OCI-LY1 (cell line): ENCODE measurements at regions not wholly inside any gene's neighbourhood (a gene's known extent, or its start where the extent isn't known, plus 50 kb on each side); places are given as distances from the start of the nearest gene placed in this dataset.
A peak's percentile ranks its signal among the peaks of the same experiment; 100 is the strongest.

ENCODE experiments used
- H2AFZ ChIP-seq: fragments of 200-600 bp; sonication (generic), shearing (Covaris generic); 2 replicates; pipeline ENCODE4 v1.6.0; 2014; ENCODE audit warnings: antibody characterized with exemption, mild to moderate bottlenecking, low read length
- H3F3A ChIP-seq: fragments of 200-600 bp; sonication (generic), shearing (Covaris generic); 2 replicates; pipeline ENCODE4 v1.6.0; 2014; ENCODE audit warnings: mild to moderate bottlenecking, antibody characterized with exemption, low read length, moderate library complexity; ENCODE audit not compliant: insufficient read depth
- H3K27ac ChIP-seq: fragments of 200-600 bp; sonication (generic); 2 replicates; pipeline ENCODE4 v1.5.1; 2014; ENCODE audit warnings: low read length, mixed run types, mild to moderate bottlenecking, low read depth; ENCODE audit not compliant: poor library complexity, severe bottlenecking
- H3K27me3 ChIP-seq: fragments of 200-600 bp; sonication (generic); 2 replicates; pipeline ENCODE4 v1.6.0; 2014; ENCODE audit warnings: antibody characterized with exemption, mild to moderate bottlenecking, low read length, moderate library complexity; ENCODE audit not compliant: insufficient read depth
- H3K36me3 ChIP-seq: fragments of 200-600 bp; sonication (generic); 2 replicates; pipeline ENCODE4 v1.6.1; 2014; ENCODE audit warnings: mild to moderate bottlenecking, antibody characterized with exemption, low read length, moderate library complexity, mixed read lengths; ENCODE audit not compliant: insufficient read depth
- H3K4me1 ChIP-seq: fragments of 200-600 bp; sonication (generic); 2 replicates; pipeline ENCODE4 v1.5.1; 2014; ENCODE audit warnings: mild to moderate bottlenecking, low read length, moderate library complexity; ENCODE audit not compliant: insufficient read depth, severe bottlenecking
- H3K4me2 ChIP-seq: fragments of 200-600 bp; sonication (generic), shearing (Covaris generic); 2 replicates; pipeline ENCODE4 v1.6.1; 2014; ENCODE audit warnings: low read length
- H3K4me3 ChIP-seq: fragments of 200-600 bp; sonication (generic); 2 replicates; pipeline ENCODE4 v1.5.1; 2014; ENCODE audit warnings: low read length, low read depth, mild to moderate bottlenecking, mixed read lengths; ENCODE audit not compliant: poor library complexity, severe bottlenecking
- H3K79me2 ChIP-seq: fragments of 200-600 bp; shearing (Covaris generic); 2 replicates; pipeline ENCODE4 v1.6.1; 2016; ENCODE audit warnings: mixed run types, low read length, mixed read lengths; ENCODE audit not compliant: insufficient read depth
- H3K9ac ChIP-seq: fragments of 200-600 bp; sonication (generic), shearing (Covaris generic); 2 replicates; pipeline ENCODE4 v1.6.1; 2014; ENCODE audit warnings: mild to moderate bottlenecking, low read length, mixed read lengths
- H3K9me2 ChIP-seq: fragments of 200-600 bp; sonication (generic), shearing (Covaris generic); 2 replicates; pipeline ENCODE4 v1.6.1; 2014; ENCODE audit warnings: low read depth, mild to moderate bottlenecking, low read length, mixed read lengths
- H3K9me3 ChIP-seq: fragments of 200-600 bp; shearing (Covaris generic); 2 replicates; pipeline ENCODE4 v1.6.1; 2014; ENCODE audit warnings: low read length, mixed read lengths
- H4K20me1 ChIP-seq: fragments of 200-600 bp; sonication (generic), shearing (Covaris generic); 2 replicates; pipeline ENCODE4 v1.6.0; 2016; ENCODE audit warnings: mild to moderate bottlenecking, low read length; ENCODE audit not compliant: insufficient read depth
- CTCF ChIP-seq: fragments of 200-600 bp; sonication (generic), shearing (Covaris generic); IDR thresholded peaks from 2 replicates; pipeline ENCODE4 v1.5.1; 2017; ENCODE audit warnings: mild to moderate bottlenecking, antibody characterized with exemption, low read length, moderate library complexity, mixed read lengths
- EZH2 ChIP-seq: fragments of 200-600 bp; sonication (generic), shearing (Covaris generic); IDR thresholded peaks from 2 replicates; pipeline ENCODE4 v1.8.0; 2017; ENCODE audit warnings: borderline replicate concordance, mixed run types, mild to moderate bottlenecking, antibody characterized with exemption, low read length, moderate library complexity, mixed read lengths

DNA sequence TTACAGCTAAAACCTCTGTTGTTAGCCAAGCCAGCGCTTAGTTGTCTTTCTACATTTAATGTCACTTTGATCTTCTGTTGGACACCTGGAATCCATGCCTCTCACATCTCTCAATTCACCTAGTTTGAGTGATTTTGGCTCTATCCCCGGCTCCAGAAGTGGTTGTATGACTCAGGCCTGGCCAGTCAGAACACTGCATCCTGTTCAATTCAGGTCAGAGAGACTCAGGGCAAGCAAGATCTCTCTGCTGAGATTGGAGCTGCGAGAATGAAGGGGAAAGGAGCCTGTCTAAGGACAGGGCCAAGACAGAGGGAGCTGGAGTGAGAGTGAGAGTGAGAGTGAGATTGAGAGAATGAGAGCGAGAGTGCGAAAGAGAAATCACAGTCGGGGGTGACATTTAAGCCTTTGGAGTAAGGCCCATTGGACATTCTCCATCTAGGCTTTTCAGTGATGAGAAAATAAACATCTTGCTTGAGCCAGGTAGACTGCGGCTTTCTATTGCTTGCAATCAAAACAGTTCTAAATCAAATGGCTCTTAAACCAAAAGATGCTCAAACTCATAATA, 83.3 kb upstream of the DYNC1I1 start:
- no peaks in the 10 kb centered on the region for H3K27me3 ChIP-seq
- H3K9ac ChIP-seq, result no peak overlapping the region
- H3K36me3 ChIP-seq, result no peaks in the 10 kb centered on the region
- H3F3A ChIP-seq, result no peaks in the 10 kb centered on the region
- H3K4me1 ChIP-seq, result peaks cover 5% of the 10 kb centered on the region
- no peak overlapping the region for H3K4me2 ChIP-seq
- H4K20me1 ChIP-seq, result no peaks in the 10 kb centered on the region
- TF ChIP-seq CTCF (no peak), EZH2 (no peak)
- no peaks in the 10 kb centered on the region for H3K9me3 ChIP-seq
- H3K27ac ChIP-seq, result no peak overlapping the region
- no peak overlapping the region for H2AFZ ChIP-seq
- H3K9me2 ChIP-seq, result no peaks in the 10 kb centered on the region
- no peaks in the 10 kb centered on the region for H3K79me2 ChIP-seq
- no peak overlapping the region for H3K4me3 ChIP-seq

- H3K9me3 ChIP-seq, result no peaks in the 10 kb centered on the region
- peaks cover 5% of the 10 kb centered on the region for H3K4me1 ChIP-seq
- H3K36me3 ChIP-seq, result no peaks in the 10 kb centered on the region
- TF ChIP-seq EZH2 (no peak), CTCF (peak; percentile 42; the same call in 1 of the 2 replicates)
- H3K9ac ChIP-seq, result no peak overlapping the region
- H3K4me2 ChIP-seq, result no peak overlapping the region
- no peaks in the 10 kb centered on the region for H3K27me3 ChIP-seq
- no peaks in the 10 kb centered on the region for H3F3A ChIP-seq
- H3K4me3 ChIP-seq, result no peak overlapping the region
- H3K79me2 ChIP-seq, result no peaks in the 10 kb centered on the region
- H4K20me1 ChIP-seq, result no peaks in the 10 kb centered on the region
- H2AFZ ChIP-seq, result no peak overlapping the region
- H3K9me2 ChIP-seq, result no peaks in the 10 kb centered on the region
- H3K27ac ChIP-seq, result no peak overlapping the region
Measured at GRCh38 chr7:95687759-95688343, 84.5 kb upstream of the DYNC1I1 start.

DNA sequence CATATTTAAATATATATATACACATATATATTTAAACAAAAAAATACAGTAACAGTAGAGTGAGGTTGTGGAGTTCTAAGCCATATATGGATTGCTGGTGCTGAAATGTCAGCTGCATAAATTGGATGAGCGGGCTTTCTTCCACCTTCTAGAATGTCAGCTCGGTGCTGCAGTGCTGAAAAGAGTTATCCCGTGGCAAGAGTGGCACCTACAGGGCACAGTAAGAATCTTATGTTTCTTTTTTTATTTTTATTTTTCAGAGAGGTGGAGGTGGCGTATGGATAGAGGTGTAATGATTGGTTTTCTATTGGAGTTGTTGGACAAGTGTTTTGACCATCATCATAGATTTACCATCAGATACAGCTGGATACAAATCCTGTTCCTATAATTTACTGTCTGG, 86.2 kb upstream of the DYNC1I1 start:
- H3F3A ChIP-seq, result no peaks in the 10 kb centered on the region
- peaks cover 5% of the 10 kb centered on the region for H3K4me1 ChIP-seq
- no peak overlapping the region for H2AFZ ChIP-seq
- no peaks in the 10 kb centered on the region for H3K27me3 ChIP-seq
- no peak overlapping the region for H3K27ac ChIP-seq
- H3K9me2 ChIP-seq, result no peaks in the 10 kb centered on the region
- no peak overlapping the region for H3K4me3 ChIP-seq
- no peaks in the 10 kb centered on the region for H3K36me3 ChIP-seq
- H3K79me2 ChIP-seq, result no peaks in the 10 kb centered on the region
- TF ChIP-seq EZH2, result no peak
- peak; percentile 51; the same call in 1 of the 2 replicates for TF ChIP-seq CTCF
- H4K20me1 ChIP-seq, result no peaks in the 10 kb centered on the region
- no peak overlapping the region for H3K4me2 ChIP-seq
- H3K9me3 ChIP-seq, result no peaks in the 10 kb centered on the region
- no peak overlapping the region for H3K9ac ChIP-seq
